A673 (cell line): ENCODE measurements at regions not wholly inside any gene's neighbourhood (a gene's known extent, or its start where the extent isn't known, plus 50 kb on each side); places are given as distances from the start of the nearest gene placed in this dataset.
"Not testable (repeated sequence)": the region's sequence is repeated elsewhere in the genome, so short reads cannot be mapped to it uniquely, and the experiment has no call there.

Experiments
- BruUV-seq: library from RNA; stranded (reverse); fragments of 400-500 nt; replicated peaks from 2 replicates; lab custom pipeline; 2021; lab: Mats Ljungman, UMichigan
- CTCF ChIA-PET: fragments of 300-600 bp; sonication (Branson Sonifier 250); formaldehyde crosslinking; loops from one replicate; lab custom pipeline; 2022; ENCODE audit warnings: antibody characterized with exemption; lab: Charles Lee
- POLR2A ChIA-PET: fragments of 300-600 bp; sonication (Branson Sonifier 250); formaldehyde crosslinking; loops from one replicate; lab custom pipeline; 2022; ENCODE audit warnings: antibody characterized with exemption; ENCODE audit not compliant: low non-redundant PET; lab: Charles Lee
- DNase-seq: peaks from one replicate; pipeline ENCODE4 v3.0.0-alpha.2; 2015; ENCODE audit warnings: low spot score
- H3K27ac ChIP-seq: fragments of 200-600 bp; sonication (generic); 2 replicates; pipeline ENCODE4 v1.5.1; 2016; ENCODE audit warnings: mixed run types, low read depth, mild to moderate bottlenecking, mixed read lengths, antibody characterized with exemption, low read length; ENCODE audit not compliant: poor library complexity, severe bottlenecking
- H3K27me3 ChIP-seq: fragments of 200-600 bp; sonication (generic); replicated peaks from 2 replicates; pipeline ENCODE4 v1.6.1; 2017; ENCODE audit warnings: mixed run types, low read depth, mild to moderate bottlenecking, mixed read lengths, antibody characterized with exemption, low read length; ENCODE audit not compliant: insufficient read depth, poor library complexity
- H3K36me3 ChIP-seq: fragments of 200-600 bp; sonication (generic); 2 replicates; pipeline ENCODE4 v1.6.1; 2016; ENCODE audit warnings: mixed run types, mild to moderate bottlenecking, mixed read lengths, antibody characterized with exemption, low read length; ENCODE audit not compliant: insufficient read depth, poor library complexity, severe bottlenecking
- H3K4me1 ChIP-seq: fragments of 200-600 bp; sonication (generic); 2 replicates; pipeline ENCODE4 v1.6.1; 2017; ENCODE audit warnings: mixed run types, mild to moderate bottlenecking, mixed read lengths, antibody characterized with exemption, low read length; ENCODE audit not compliant: insufficient read depth, poor library complexity, severe bottlenecking
- H3K4me3 ChIP-seq: fragments of 200-600 bp; sonication (generic); 2 replicates; pipeline ENCODE4 v1.5.1; 2016; ENCODE audit warnings: low read depth, mixed run types, mild to moderate bottlenecking, mixed read lengths, low read length; ENCODE audit not compliant: poor library complexity, severe bottlenecking
- H3K9me3 ChIP-seq: fragments of 200-600 bp; sonication (generic); 2 replicates; pipeline ENCODE4 v1.6.1; 2016; ENCODE audit warnings: mixed run types, low read depth, mild to moderate bottlenecking, mixed read lengths, antibody characterized with exemption, low read length; ENCODE audit not compliant: poor library complexity, severe bottlenecking
- CTCF ChIP-seq: fragments of 300-800, 200-600 bp; sonication (generic); conservative IDR thresholded peaks from 2 replicates; pipeline ENCODE4 v1.5.1; 2017; ENCODE audit warnings: low read depth, mild to moderate bottlenecking, antibody characterized with exemption, low read length, moderate library complexity, mixed read lengths
- EZH2 ChIP-seq: fragments of 200-600 bp; sonication (generic); IDR thresholded peaks from 2 replicates; pipeline ENCODE4 v1.6.1; 2017; ENCODE audit warnings: borderline replicate concordance, low read depth, mild to moderate bottlenecking, mixed read lengths, antibody characterized with exemption, low read length; ENCODE audit not compliant: poor library complexity, severe bottlenecking
- intact Hi-C: fragments of 100-400 bp; cut with micrococcal nuclease; formaldehyde crosslinking; loops from one replicate; pipeline ENCODE4 v1.10.0; 2022; ENCODE audit not compliant: unreplicated experiment

GRCh38 chr4:78662658-78663057 lies 111.1 kb downstream of the ANXA3 start:
- ChIA-PET CTCF (no interaction called here), POLR2A (no interaction called here)
- Histone ChIP-seq H3K4me1 (no peaks in the 10 kb centered on the region), H3K4me3 (no peak overlapping the region), H3K9me3 (no peaks in the 10 kb centered on the region), H3K27ac (no peak overlapping the region), H3K27me3 (no peaks in the 10 kb centered on the region), H3K36me3 (no peaks in the 10 kb centered on the region)
- TF ChIP-seq EZH2 (no peak), CTCF (no peak)
- intact Hi-C loops, result no loop called here
- no peak for DNase-seq
- BruUV-seq, result no TSS peak

GRCh38 chr4:78664296-78664695 lies 111.9 kb upstream of the BMP2K start:
- H3K9me3 ChIP-seq, BruUV-seq, POLR2A ChIA-PET, H3K27me3 ChIP-seq, H3K4me1 ChIP-seq, DNase-seq, CTCF ChIA-PET, H3K27ac ChIP-seq, H3K36me3 ChIP-seq, intact Hi-C loops, H3K4me3 ChIP-seq: not testable (repeated sequence)

- BruUV-seq, result no TSS peak
- ChIA-PET POLR2A (no interaction called here), CTCF (no interaction called here)
- DNase-seq, result no peak
- no peak for TF ChIP-seq CTCF
- no peak for TF ChIP-seq EZH2
- Histone ChIP-seq H3K27ac (no peak overlapping the region), H3K9me3 (no peaks in the 10 kb centered on the region), H3K27me3 (no peaks in the 10 kb centered on the region), H3K36me3 (no peaks in the 10 kb centered on the region), H3K4me1 (no peaks in the 10 kb centered on the region), H3K4me3 (no peak overlapping the region)
- intact Hi-C loops, result no loop called here
These were observed 110.9 kb upstream of the BMP2K start for GRCh38 chr4:78665216-78665770.

GRCh38 chr4:78666830-78667258 lies 109.3 kb upstream of the BMP2K start:
- Histone ChIP-seq H3K36me3 (no peaks in the 10 kb centered on the region), H3K4me3 (no peak overlapping the region), H3K4me1 (no peaks in the 10 kb centered on the region), H3K27ac (no peak overlapping the region), H3K9me3 (no peaks in the 10 kb centered on the region), H3K27me3 (no peaks in the 10 kb centered on the region)
- DNase-seq, result no peak
- no TSS peak for BruUV-seq
- intact Hi-C loops, result no loop called here
- TF ChIP-seq CTCF, result no peak
- no peak for TF ChIP-seq EZH2
- POLR2A ChIA-PET, result no interaction called here
- CTCF ChIA-PET, result no interaction called here
